GM06990 (cell line): ENCODE measurements at regions not wholly inside any gene's neighbourhood (a gene's known extent, or its start where the extent isn't known, plus 50 kb on each side); places are given as distances from the start of the nearest gene placed in this dataset.

Experiments used
- DNase-seq: peaks from one replicate; pipeline ENCODE4 v3.0.0-alpha.2; 2011; ENCODE audit not compliant: insufficient read length; ENCODE audit errors: extremely low read depth
- H3K27me3 ChIP-seq: replicated peaks from 2 replicates; pipeline ENCODE4 v1.6.0; 2011; ENCODE audit warnings: low read length; ENCODE audit not compliant: control insufficient read depth, insufficient read depth
- H3K36me3 ChIP-seq: 2 replicates; pipeline ENCODE4 v1.5.1; 2011; ENCODE audit warnings: low read length; ENCODE audit not compliant: control insufficient read depth, insufficient read depth
- H3K4me3 ChIP-seq: replicated peaks from 2 replicates; pipeline ENCODE4 v1.5.1; 2011; ENCODE audit warnings: low read depth, mild to moderate bottlenecking, control low read depth, low read length
- TF ChIP-seq, protein P1 (sequence below): IDR thresholded peaks from 2 replicates; pipeline ENCODE4 v1.5.1; 2011; ENCODE audit warnings: low read length, control low read depth, mild to moderate bottlenecking, inconsistent platforms; ENCODE audit not compliant: insufficient read depth, poor library complexity, severe bottlenecking

DNA sequence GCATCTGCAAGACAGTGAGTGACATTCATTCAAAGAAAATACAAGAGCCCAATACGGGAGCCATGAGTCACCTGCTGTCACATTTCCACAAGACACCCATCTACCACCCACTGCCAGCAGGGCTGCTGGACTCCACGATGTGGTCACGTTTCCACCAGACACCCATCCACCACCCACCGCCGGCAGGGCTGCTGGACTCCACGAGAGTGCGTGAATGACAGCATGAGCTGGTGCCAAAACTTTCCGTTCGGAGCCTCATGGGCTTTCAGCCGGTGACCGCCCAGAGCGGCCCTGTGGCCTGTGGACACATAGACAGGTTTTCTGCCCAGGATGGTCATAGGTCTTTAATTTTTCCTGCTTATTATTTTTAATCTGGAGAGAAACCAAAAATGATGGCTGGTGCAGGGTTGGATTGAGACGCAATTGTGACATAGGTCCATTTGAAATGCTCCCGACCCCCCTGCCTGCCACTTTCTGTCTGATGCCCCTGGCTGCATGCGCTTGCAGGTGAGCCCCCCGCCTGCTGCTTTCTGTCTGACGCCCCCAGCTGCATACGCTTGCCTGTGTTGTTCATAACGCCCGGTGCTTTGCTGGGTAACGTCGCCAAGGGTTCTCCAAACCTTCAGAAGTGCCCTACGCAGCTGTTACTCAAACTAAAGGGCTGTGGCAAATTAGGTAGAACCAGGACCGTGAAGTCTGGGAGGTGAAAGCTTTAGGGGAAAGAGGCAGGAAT is 59.1 kb upstream of the SMOC2 start:
- TF ChIP-seq, protein P1, sequence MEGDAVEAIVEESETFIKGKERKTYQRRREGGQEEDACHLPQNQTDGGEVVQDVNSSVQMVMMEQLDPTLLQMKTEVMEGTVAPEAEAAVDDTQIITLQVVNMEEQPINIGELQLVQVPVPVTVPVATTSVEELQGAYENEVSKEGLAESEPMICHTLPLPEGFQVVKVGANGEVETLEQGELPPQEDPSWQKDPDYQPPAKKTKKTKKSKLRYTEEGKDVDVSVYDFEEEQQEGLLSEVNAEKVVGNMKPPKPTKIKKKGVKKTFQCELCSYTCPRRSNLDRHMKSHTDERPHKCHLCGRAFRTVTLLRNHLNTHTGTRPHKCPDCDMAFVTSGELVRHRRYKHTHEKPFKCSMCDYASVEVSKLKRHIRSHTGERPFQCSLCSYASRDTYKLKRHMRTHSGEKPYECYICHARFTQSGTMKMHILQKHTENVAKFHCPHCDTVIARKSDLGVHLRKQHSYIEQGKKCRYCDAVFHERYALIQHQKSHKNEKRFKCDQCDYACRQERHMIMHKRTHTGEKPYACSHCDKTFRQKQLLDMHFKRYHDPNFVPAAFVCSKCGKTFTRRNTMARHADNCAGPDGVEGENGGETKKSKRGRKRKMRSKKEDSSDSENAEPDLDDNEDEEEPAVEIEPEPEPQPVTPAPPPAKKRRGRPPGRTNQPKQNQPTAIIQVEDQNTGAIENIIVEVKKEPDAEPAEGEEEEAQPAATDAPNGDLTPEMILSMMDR: no peak

DNA sequence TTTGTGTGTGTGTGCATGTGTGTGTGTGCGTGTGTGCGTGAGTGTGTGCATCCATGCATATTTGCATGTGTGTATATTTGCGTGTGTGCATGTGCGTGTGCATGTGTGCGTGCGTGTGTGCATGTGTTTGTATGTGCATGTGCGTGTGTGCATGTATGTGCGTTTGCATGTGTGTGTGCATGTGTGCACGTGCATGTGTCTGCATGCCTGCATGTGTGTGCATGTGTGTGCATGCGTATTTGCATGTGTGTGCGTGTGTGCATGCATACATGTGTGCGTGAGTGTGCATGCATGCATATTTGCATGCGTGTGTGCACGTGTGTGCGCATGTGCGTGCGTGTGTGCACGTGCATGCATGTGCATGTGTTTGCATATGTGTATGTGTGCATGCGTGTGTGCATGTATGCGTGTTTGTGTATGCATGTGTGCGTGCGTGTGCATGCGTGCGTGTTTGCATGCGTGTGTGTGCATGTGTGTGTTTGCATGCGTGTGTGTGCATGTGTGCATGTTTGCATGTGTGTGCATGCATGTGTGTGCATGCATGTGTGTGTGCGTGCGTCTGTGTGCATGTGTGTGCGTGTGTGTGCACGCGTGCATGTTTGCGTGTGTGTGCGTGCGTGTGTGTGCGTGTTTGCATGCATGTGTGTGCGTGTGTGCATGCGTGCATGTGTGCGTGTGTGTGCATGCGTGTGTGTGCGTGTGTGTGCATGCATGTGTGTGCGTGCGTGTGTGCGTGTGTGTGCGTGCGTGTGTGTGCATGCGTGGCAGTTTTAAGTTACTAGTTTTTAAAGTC is 57.7 kb upstream of the SMOC2 start:
- DNase-seq: no peak
- H3K36me3 ChIP-seq: no peaks in the 10 kb centered on the region
- TF ChIP-seq, protein P1: no peak
- no peaks in the 10 kb centered on the region for H3K27me3 ChIP-seq
- H3K4me3 ChIP-seq: no peak overlapping the region

More for the DNA sequence above, 59.1 kb upstream of the SMOC2 start:
- H3K36me3 ChIP-seq: no peaks in the 10 kb centered on the region
- H3K4me3 ChIP-seq: no peak overlapping the region
- no peak for DNase-seq
- H3K27me3 ChIP-seq: no peaks in the 10 kb centered on the region

DNA sequence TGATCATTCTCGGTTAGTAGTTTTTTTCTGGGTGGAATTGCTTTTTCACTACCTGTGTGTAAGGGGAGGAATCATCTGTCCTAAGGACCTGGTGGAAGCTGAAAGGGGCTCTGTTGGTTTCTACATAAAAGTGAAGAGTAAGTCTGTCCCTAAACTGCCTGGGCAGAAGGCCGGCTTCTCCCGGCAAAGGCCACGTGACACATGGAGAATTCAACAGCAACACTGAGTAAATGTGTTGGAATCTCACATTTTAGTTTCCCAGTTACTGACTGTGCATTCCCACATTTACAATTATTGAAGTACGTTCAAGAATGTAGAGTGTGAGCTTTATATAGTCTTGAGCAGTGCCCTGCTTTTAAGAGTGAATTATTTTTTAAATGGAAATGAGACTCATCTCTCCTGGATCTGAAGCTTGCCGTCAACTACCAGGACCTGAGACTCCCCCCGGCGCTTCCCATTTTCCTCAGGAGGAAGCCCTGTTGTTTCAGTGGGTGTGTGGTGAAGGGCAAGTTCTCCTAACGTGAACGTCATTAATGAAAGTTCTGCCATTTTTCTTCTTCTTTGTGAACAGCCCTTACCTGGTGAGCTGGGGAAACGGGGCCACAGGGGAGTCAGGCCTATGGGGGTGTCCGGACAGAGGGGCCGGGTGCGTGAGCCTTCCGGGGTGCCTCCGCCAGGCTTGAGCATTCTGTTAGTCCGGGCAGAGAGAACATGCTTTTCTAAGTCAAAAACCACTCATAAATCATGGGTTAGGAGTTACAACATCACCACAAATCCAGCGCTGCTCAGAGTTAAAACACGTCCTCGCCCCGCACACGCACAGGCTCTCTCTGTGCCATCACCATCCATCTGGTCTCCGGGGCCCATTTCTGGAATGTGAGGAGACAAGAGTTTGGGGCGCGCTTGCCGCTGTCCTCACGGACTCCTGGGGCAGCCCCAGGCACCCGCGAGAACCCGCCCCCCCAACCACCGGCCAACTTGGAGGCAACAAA is 56.6 kb upstream of the SMOC2 start:
- no peak overlapping the region for H3K4me3 ChIP-seq
- TF ChIP-seq, protein P1: no peak
- no peaks in the 10 kb centered on the region for H3K36me3 ChIP-seq
- DNase-seq: no peak
- no peaks in the 10 kb centered on the region for H3K27me3 ChIP-seq

DNA sequence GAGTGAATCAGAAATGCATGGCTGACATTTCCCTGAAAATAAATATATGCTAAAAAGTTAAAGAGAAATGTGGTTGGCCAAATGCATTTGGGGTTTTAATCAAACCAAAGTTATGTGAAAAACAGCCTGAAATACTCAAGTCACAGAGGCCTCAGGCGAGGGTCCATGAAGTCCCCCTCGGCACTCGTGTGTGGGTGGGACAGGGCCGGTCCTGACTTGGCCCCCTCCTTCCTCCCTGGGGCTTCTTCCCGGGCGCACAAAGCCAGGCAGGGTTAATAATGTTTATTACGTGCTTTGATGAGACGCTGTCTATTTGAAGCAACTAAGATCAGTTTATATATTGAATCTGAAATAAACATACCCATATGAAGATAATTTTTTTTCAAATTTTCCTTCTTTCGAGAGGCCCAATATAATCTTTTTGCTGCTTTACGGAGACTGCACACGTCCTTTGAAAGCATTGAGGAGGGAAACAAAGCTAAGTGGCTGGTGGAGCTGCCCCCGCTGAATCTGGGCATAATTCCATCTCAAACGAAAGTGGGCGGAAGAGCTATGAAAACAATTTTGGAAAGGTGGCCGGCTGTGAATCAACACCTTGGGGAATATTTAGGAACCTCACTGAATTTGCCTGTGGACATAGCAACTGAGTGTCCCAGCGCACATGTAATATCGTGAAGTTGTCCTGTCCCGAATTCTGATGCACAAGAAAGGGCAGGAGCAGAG is 55.8 kb upstream of the SMOC2 start:
- Histone ChIP-seq H3K36me3 (no peaks in the 10 kb centered on the region), H3K4me3 (no peak overlapping the region), H3K27me3 (no peaks in the 10 kb centered on the region)
- TF ChIP-seq, protein P1: no peak
- DNase-seq: no peak
